ENCODE measurements at regions not wholly inside any gene's neighbourhood (a gene's known extent, or its start where the extent isn't known, plus 50 kb on each side); places are given as distances from the start of the nearest gene placed in this dataset.

GRCh38 chr2:103961862-103962261, 892.1 kb upstream of the POU3F3 start:
- H2AFZ ChIP-seq (ENCODE audit: low read length) = no peak overlapping the region

More at GRCh38 chr2:103961862-103962261, 892.1 kb upstream of the POU3F3 start:
- no peak overlapping the region for H3K27ac Mint-ChIP-seq
- no peak overlapping the region for H3K27ac ChIP-seq (ENCODE audit: insufficient read length, low read depth, low read length)
- no peaks in the 10 kb centered on the region for H3K4me1 ChIP-seq (ENCODE audit: insufficient read depth, low read length)
- H2AK5ac ChIP-seq (ENCODE audit: insufficient read length, low read length) = no peak overlapping the region
- no peak for DNase-seq
- no peaks in the 10 kb centered on the region for H4K20me1 ChIP-seq (ENCODE audit: control insufficient read depth, insufficient read depth, insufficient read length)
- H3K9ac ChIP-seq (ENCODE audit: extremely low read depth, insufficient read length, low read length) = no peak overlapping the region
- no peak overlapping the region for H4K5ac ChIP-seq (ENCODE audit: insufficient read length, low read depth, low read length)
- no peak overlapping the region for H2BK15ac ChIP-seq (ENCODE audit: low read depth, low read length)
- no peak overlapping the region for H2BK5ac ChIP-seq (ENCODE audit: insufficient read length, low read length)
- no peaks in the 10 kb centered on the region for H3K27me3 Mint-ChIP-seq (ENCODE audit: low read depth)
- H3K14ac ChIP-seq (ENCODE audit: insufficient read depth, low read length) = no peak overlapping the region
- no peaks in the 10 kb centered on the region for H3K9me3 ChIP-seq (ENCODE audit: control insufficient read depth, low read depth, low read length)
- no peak overlapping the region for H3T11ph ChIP-seq (ENCODE audit: low read length)
- H2BK120ac ChIP-seq (ENCODE audit: low read depth, low read length, poor library complexity, severe bottlenecking) = no peak overlapping the region
- H3K79me1 ChIP-seq (ENCODE audit: insufficient read depth, low read depth, low read length, poor library complexity, severe bottlenecking) = no peaks in the 10 kb centered on the region
- no peak overlapping the region for H3K4me3 Mint-ChIP-seq
- no CpG with 5 or more reads among the region's 4 CpGs for WGBS (ENCODE audit: extremely low coverage, insufficient read length, low lambda C conversion rate)
- H3K27me3 ChIP-seq (ENCODE audit: insufficient read depth, low read length) = no peaks in the 10 kb centered on the region
- H4K91ac ChIP-seq (ENCODE audit: insufficient read length, low read depth, low read length) = no peak overlapping the region
- no peak overlapping the region for H3K23ac ChIP-seq (ENCODE audit: insufficient read length, low read depth, low read length)
- H2BK20ac ChIP-seq (ENCODE audit: low read depth, low read length, poor library complexity, severe bottlenecking) = no peak overlapping the region
- no peak for TF ChIP-seq CTCF (conservative IDR thresholded peaks at IDR 0.05)
- H3K18ac ChIP-seq (ENCODE audit: insufficient read length, low read depth, low read length) = no peak overlapping the region
- no peaks in the 10 kb centered on the region for H3K23me2 ChIP-seq (ENCODE audit: insufficient read length, low read depth, low read length, poor library complexity, severe bottlenecking)
- H4K8ac ChIP-seq (replicated peaks; ENCODE audit: insufficient read length, low read depth, low read length) = no peak overlapping the region
- no peak overlapping the region for H3K4ac ChIP-seq (ENCODE audit: low read depth, low read length)
- no peak overlapping the region for H3K4me2 ChIP-seq (ENCODE audit: insufficient read depth, insufficient read length, low read length)
- H3K4me1 Mint-ChIP-seq = no peaks in the 10 kb centered on the region
- peaks cover 0 to 4% (median 3%) of the 10 kb centered on the region in 3 experiments; a peak in 3 of 7 replicates for H3K36me3 Mint-ChIP-seq (ENCODE audit: insufficient read depth in 1 of 3, low read depth in 3 of 3)
- H3K79me2 ChIP-seq (ENCODE audit: insufficient read depth, low read length) = no peaks in the 10 kb centered on the region
- peaks cover 0 to 4% of the 10 kb centered on the region in 2 experiments; a peak in 3 of 5 replicates for H3K9me3 Mint-ChIP-seq
- H2BK12ac ChIP-seq (ENCODE audit: insufficient read length, low read depth, low read length) = no peak overlapping the region
- no peak overlapping the region for H3K56ac ChIP-seq (ENCODE audit: insufficient read length, low read depth, low read length)

Measured in H9 (cell line).